Liver (tissue), 8 donors: ENCODE measurements at regions not wholly inside any gene's neighbourhood (a gene's known extent, or its start where the extent isn't known, plus 50 kb on each side); places are given as distances from the start of the nearest gene placed in this dataset.
A peak's percentile ranks its signal among the peaks of the same experiment; 100 is the strongest.

ENCODE experiments used
- DNase-seq: peaks from one replicate; pipeline ENCODE4 v3.0.0-alpha.2; 2017; ENCODE audit warnings: low spot score
- H3K27ac ChIP-seq, 2 donors: one replicate each; pipeline ENCODE4 v1.7.0; 2013; ENCODE audit warnings: inconsistent platforms in 2 of 2, low read length in 2 of 2, control low read depth in 1 of 2, low read depth in 1 of 2, mild to moderate bottlenecking in 1 of 2
- H3K27me3 ChIP-seq, 4 donors: one replicate each; pipeline versions ENCODE4 v1.6.1 to v1.7.0; 2013; ENCODE audit warnings: low read length in 3 of 4, inconsistent platforms in 1 of 4, mild to moderate bottlenecking in 1 of 4, moderate library complexity in 1 of 4; ENCODE audit not compliant: control insufficient read depth in 4 of 4, insufficient read depth in 4 of 4
- H3K36me3 ChIP-seq, 4 donors: one replicate each; pipeline versions ENCODE4 v1.6.1 to v1.7.0; 2013; ENCODE audit warnings: low read length in 3 of 4, mild to moderate bottlenecking in 3 of 4, low read depth in 1 of 4, moderate library complexity in 1 of 4; ENCODE audit not compliant: control insufficient read depth in 4 of 4, insufficient read depth in 3 of 4
- H3K4me1 ChIP-seq, 4 donors: one replicate each; pipeline versions ENCODE4 v1.6.1 to v1.7.0; 2013; ENCODE audit warnings: low read length in 3 of 4, mild to moderate bottlenecking in 3 of 4, moderate library complexity in 1 of 4; ENCODE audit not compliant: control insufficient read depth in 4 of 4, insufficient read depth in 4 of 4
- H3K4me3 ChIP-seq, 3 donors: one replicate each; pipeline versions ENCODE4 v1.6.1 to v1.7.0; 2013; ENCODE audit warnings: low read length in 3 of 3, control low read depth in 1 of 3, low read depth in 1 of 3, mild to moderate bottlenecking in 1 of 3
- H3K9ac ChIP-seq, 2 donors: one replicate each; pipeline ENCODE4 v1.7.0; 2013; ENCODE audit warnings: low read length in 2 of 2, mild to moderate bottlenecking in 2 of 2, moderate library complexity in 2 of 2, control low read depth in 1 of 2, low read depth in 1 of 2
- H3K9me3 ChIP-seq, 4 donors: one replicate each; pipeline versions ENCODE4 v1.6.1 to v1.7.0; 2013; ENCODE audit warnings: low read length in 3 of 4; ENCODE audit not compliant: control insufficient read depth in 4 of 4
- EGR1 ChIP-seq, 2 donors: IDR thresholded peaks; 2 replicates each; pipeline ENCODE4 v1.6.1; 2016 to 2018; ENCODE audit warnings: antibody characterized with exemption in 2 of 2, low read depth in 2 of 2
- FOXA1 ChIP-seq: IDR thresholded peaks from 2 replicates; pipeline ENCODE4 v1.6.1; 2016; ENCODE audit warnings: antibody characterized with exemption
- FOXA2 ChIP-seq: IDR thresholded peaks from 2 replicates; pipeline ENCODE4 v1.6.1; 2016; ENCODE audit warnings: antibody characterized with exemption
- GABPA ChIP-seq, 2 donors: IDR thresholded peaks in 1 of 2; conservative IDR thresholded peaks in 1 of 2; 2 replicates each; pipeline ENCODE4 v1.6.1; 2016; ENCODE audit warnings: antibody characterized with exemption in 2 of 2, mild to moderate bottlenecking in 1 of 2, moderate library complexity in 1 of 2
- HNF4A ChIP-seq, 2 donors: conservative IDR thresholded peaks; 2 replicates each; pipeline ENCODE4 v1.6.1; 2016; ENCODE audit warnings: antibody characterized with exemption in 2 of 2, mild to moderate bottlenecking in 2 of 2
- HNF4G ChIP-seq: IDR thresholded peaks from 2 replicates; pipeline ENCODE4 v1.6.1; 2016; ENCODE audit warnings: antibody characterized with exemption
- JUND ChIP-seq, 2 donors: IDR thresholded peaks; 2 replicates each; pipeline ENCODE4 v1.6.1; 2016; ENCODE audit warnings: antibody characterized with exemption in 2 of 2
- RAD21 ChIP-seq, 2 donors: IDR thresholded peaks; 2 replicates each; pipeline ENCODE4 v1.6.1; 2016; ENCODE audit warnings: antibody characterized with exemption in 2 of 2, mild to moderate bottlenecking in 2 of 2
- RXRA ChIP-seq, 2 donors: IDR thresholded peaks; 2 replicates each; pipeline ENCODE4 v1.6.1; 2017 to 2018; ENCODE audit warnings: antibody characterized with exemption in 2 of 2, mild to moderate bottlenecking in 1 of 2
- SP1 ChIP-seq: IDR thresholded peaks from 2 replicates; pipeline ENCODE4 v1.6.1; 2018; ENCODE audit warnings: antibody characterized with exemption, mild to moderate bottlenecking
- YY1 ChIP-seq: IDR thresholded peaks from 2 replicates; pipeline ENCODE4 v1.6.1; 2016; ENCODE audit warnings: antibody characterized with exemption, mild to moderate bottlenecking
- WGBS: extraction: QIAGEN DNeasy Blood & Tissue Kit; methylation state at CpG from one replicate; pipeline ENCODE4 v1.1.7; 2013; 5-methylcytosine and 5-hydroxymethylcytosine counted together
- TF ChIP-seq, protein P1 (sequence below): fragments of 150-350 bp; IDR thresholded peaks from 2 replicates; pipeline ENCODE4 v1.5.1; 2017; ENCODE audit warnings: improper control_type of control experiment, low read depth, low read length; ENCODE audit not compliant: missing input control
- TF ChIP-seq, protein P2 (sequence below): IDR thresholded peaks from 2 replicates; pipeline ENCODE4 v1.6.1; 2016; ENCODE audit warnings: antibody characterized with exemption
- TF ChIP-seq, protein P3 (sequence below): IDR thresholded peaks from 2 replicates; pipeline ENCODE4 v1.6.1; 2016; ENCODE audit warnings: antibody characterized with exemption
- TF ChIP-seq, protein P4 (sequence below): IDR thresholded peaks from 2 replicates; pipeline ENCODE4 v1.6.1; 2016; ENCODE audit warnings: antibody characterized with exemption, mild to moderate bottlenecking
- TF ChIP-seq, protein P5 (sequence below): IDR thresholded peaks from 2 replicates; pipeline ENCODE4 v1.6.1; 2016; ENCODE audit warnings: antibody characterized with exemption
- donor health status: healthy.
- donor health status: healthy.
- donor health status: healthy.
- donor health status: healthy.
- donor health status: healthy.

DNA sequence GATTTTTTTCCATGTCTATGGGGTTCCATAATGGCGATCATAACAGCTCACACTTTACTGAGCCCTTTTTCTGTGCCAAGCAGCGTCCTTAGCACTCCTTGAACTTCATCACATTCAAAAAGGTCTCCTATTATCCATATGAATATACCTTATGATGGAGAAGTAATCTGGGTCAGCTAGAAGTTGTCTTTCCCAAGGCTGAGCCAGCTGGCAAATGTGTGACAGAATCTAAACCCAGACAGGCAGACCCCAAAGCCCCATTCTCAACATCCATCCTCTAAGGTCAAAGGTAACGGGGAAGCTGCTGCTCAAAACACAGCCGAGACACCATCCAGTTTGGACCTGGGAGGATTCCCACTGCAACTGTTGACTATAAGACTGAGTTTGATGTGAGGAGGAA is 249.6 kb downstream of the PRDM2 start (continued):
- TF ChIP-seq, protein P1, sequence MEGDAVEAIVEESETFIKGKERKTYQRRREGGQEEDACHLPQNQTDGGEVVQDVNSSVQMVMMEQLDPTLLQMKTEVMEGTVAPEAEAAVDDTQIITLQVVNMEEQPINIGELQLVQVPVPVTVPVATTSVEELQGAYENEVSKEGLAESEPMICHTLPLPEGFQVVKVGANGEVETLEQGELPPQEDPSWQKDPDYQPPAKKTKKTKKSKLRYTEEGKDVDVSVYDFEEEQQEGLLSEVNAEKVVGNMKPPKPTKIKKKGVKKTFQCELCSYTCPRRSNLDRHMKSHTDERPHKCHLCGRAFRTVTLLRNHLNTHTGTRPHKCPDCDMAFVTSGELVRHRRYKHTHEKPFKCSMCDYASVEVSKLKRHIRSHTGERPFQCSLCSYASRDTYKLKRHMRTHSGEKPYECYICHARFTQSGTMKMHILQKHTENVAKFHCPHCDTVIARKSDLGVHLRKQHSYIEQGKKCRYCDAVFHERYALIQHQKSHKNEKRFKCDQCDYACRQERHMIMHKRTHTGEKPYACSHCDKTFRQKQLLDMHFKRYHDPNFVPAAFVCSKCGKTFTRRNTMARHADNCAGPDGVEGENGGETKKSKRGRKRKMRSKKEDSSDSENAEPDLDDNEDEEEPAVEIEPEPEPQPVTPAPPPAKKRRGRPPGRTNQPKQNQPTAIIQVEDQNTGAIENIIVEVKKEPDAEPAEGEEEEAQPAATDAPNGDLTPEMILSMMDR = no peak
- no peak for TF ChIP-seq JUND (IDR thresholded peaks at IDR 0.05)
- TF ChIP-seq, protein P2, sequence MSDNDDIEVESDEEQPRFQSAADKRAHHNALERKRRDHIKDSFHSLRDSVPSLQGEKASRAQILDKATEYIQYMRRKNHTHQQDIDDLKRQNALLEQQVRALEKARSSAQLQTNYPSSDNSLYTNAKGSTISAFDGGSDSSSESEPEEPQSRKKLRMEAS = no peak
- TF ChIP-seq FOXA2 = no peak
- TF ChIP-seq HNF4A (conservative IDR thresholded peaks at IDR 0.05) = no peak
- TF ChIP-seq SP1 = no peak

DNA sequence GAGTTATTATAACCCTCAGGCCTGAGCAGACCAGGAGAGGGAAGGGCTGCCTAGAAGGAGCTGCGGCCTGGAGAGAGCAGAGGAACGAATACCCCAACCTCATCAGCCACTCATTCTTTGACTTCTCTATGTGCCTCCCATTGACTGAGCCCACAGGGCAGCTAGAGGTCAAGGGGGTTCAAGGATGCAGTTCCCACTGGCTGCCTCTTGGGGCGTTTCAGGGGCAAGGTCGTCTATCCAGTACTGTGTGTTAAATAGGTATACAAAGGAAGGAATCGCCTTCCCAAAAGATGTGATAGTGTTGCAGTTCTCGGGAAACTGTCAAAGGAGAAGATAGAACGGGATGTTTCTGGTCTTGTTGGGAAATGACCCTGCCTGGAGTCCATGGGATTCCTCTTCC is 250.6 kb downstream of the PRDM2 start:
- Histone ChIP-seq H3K36me3 (no peaks in the 10 kb centered on the region), H3K27me3 (no peaks in the 10 kb centered on the region), H3K9me3 (no peaks in the 10 kb centered on the region), H3K4me3 (no peak overlapping the region), H3K4me1 (no peaks in the 10 kb centered on the region), H3K27ac (no peak overlapping the region), H3K9ac (no peak overlapping the region)
- TF ChIP-seq RXRA (IDR thresholded peaks at IDR 0.05) (peak in 1 of 2 donors; percentile 38), FOXA2 (no peak), FOXA1 (no peak), JUND (IDR thresholded peaks at IDR 0.05) (no peak), HNF4A (conservative IDR thresholded peaks at IDR 0.05) (no peak), EGR1 (IDR thresholded peaks at IDR 0.05; ENCODE audit: low read depth in 2 of 2) (no peak), SP1 (no peak), YY1 (no peak), HNF4G (no peak), RAD21 (IDR thresholded peaks at IDR 0.05) (no peak), GABPA (IDR thresholded peaks at IDR 0.05 in 1 of 2, conservative IDR thresholded peaks at IDR 0.05 in 1 of 2) (no peak)
- TF ChIP-seq, protein P1 = peak; percentile 15
- TF ChIP-seq, protein P3, sequence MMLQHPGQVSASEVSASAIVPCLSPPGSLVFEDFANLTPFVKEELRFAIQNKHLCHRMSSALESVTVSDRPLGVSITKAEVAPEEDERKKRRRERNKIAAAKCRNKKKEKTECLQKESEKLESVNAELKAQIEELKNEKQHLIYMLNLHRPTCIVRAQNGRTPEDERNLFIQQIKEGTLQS = no peak
- TF ChIP-seq, protein P4, sequence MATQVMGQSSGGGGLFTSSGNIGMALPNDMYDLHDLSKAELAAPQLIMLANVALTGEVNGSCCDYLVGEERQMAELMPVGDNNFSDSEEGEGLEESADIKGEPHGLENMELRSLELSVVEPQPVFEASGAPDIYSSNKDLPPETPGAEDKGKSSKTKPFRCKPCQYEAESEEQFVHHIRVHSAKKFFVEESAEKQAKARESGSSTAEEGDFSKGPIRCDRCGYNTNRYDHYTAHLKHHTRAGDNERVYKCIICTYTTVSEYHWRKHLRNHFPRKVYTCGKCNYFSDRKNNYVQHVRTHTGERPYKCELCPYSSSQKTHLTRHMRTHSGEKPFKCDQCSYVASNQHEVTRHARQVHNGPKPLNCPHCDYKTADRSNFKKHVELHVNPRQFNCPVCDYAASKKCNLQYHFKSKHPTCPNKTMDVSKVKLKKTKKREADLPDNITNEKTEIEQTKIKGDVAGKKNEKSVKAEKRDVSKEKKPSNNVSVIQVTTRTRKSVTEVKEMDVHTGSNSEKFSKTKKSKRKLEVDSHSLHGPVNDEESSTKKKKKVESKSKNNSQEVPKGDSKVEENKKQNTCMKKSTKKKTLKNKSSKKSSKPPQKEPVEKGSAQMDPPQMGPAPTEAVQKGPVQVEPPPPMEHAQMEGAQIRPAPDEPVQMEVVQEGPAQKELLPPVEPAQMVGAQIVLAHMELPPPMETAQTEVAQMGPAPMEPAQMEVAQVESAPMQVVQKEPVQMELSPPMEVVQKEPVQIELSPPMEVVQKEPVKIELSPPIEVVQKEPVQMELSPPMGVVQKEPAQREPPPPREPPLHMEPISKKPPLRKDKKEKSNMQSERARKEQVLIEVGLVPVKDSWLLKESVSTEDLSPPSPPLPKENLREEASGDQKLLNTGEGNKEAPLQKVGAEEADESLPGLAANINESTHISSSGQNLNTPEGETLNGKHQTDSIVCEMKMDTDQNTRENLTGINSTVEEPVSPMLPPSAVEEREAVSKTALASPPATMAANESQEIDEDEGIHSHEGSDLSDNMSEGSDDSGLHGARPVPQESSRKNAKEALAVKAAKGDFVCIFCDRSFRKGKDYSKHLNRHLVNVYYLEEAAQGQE = no peak
- TF ChIP-seq, protein P5, sequence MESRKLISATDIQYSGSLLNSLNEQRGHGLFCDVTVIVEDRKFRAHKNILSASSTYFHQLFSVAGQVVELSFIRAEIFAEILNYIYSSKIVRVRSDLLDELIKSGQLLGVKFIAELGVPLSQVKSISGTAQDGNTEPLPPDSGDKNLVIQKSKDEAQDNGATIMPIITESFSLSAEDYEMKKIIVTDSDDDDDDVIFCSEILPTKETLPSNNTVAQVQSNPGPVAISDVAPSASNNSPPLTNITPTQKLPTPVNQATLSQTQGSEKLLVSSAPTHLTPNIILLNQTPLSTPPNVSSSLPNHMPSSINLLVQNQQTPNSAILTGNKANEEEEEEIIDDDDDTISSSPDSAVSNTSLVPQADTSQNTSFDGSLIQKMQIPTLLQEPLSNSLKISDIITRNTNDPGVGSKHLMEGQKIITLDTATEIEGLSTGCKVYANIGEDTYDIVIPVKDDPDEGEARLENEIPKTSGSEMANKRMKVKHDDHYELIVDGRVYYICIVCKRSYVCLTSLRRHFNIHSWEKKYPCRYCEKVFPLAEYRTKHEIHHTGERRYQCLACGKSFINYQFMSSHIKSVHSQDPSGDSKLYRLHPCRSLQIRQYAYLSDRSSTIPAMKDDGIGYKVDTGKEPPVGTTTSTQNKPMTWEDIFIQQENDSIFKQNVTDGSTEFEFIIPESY = no peak
- TF ChIP-seq, protein P2 = no peak
- no peak for DNase-seq
- 59% methylated on average over 7 of the region's 7 CpGs for WGBS
